Neural cell (in vitro differentiated cells): ENCODE measurements at regions not wholly inside any gene's neighbourhood (a gene's known extent, or its start where the extent isn't known, plus 50 kb on each side); places are given as distances from the start of the nearest gene placed in this dataset.
A peak's percentile ranks its signal among the peaks of the same experiment; 100 is the strongest.

Source experiments
- H2AFZ ChIP-seq: fragments of 200-600, 300-800 bp; sonication (generic), shearing (Covaris generic); 2 replicates; pipeline ENCODE4 v1.6.0; 2014; ENCODE audit warnings: low read depth, mild to moderate bottlenecking, antibody characterized with exemption, low read length, moderate library complexity
- H3F3A ChIP-seq: fragments of 200-600 bp; shearing (Covaris generic); 2 replicates; pipeline ENCODE4 v1.6.1; 2016; ENCODE audit warnings: mild to moderate bottlenecking, moderate library complexity, mixed read lengths, antibody characterized with exemption, low read length; ENCODE audit not compliant: insufficient read depth, poor library complexity, severe bottlenecking
- H3K27ac ChIP-seq: fragments of 200-600, 300-800 bp; sonication (generic), shearing (Covaris generic); 2 replicates; pipeline ENCODE4 v1.5.1; 2014; ENCODE audit warnings: mild to moderate bottlenecking, low read length, moderate library complexity
- H3K27me3 ChIP-seq: fragments of 300-800, 200-600 bp; sonication (generic), shearing (Covaris generic); 2 replicates; pipeline ENCODE4 v1.6.0; 2014; ENCODE audit warnings: mild to moderate bottlenecking, low read depth, low read length, moderate library complexity; ENCODE audit not compliant: insufficient read depth
- H3K36me3 ChIP-seq: fragments of 300-800, 200-600 bp; sonication (generic), shearing (Covaris generic); 2 replicates; pipeline ENCODE4 v1.5.1; 2014; ENCODE audit warnings: mild to moderate bottlenecking, antibody characterized with exemption, low read length, moderate library complexity; ENCODE audit not compliant: insufficient read depth
- H3K4me2 ChIP-seq: fragments of 300-800, 200-600 bp; sonication (generic), shearing (Covaris generic); 2 replicates; pipeline ENCODE4 v1.6.0; 2014; ENCODE audit warnings: mild to moderate bottlenecking, low read length
- H3K4me3 ChIP-seq: fragments of 300-800, 200-600 bp; sonication (generic), shearing (Covaris generic); 2 replicates; pipeline ENCODE4 v1.5.1; 2014; ENCODE audit warnings: mild to moderate bottlenecking, low read length, moderate library complexity
- H3K79me2 ChIP-seq: fragments of 200-600 bp; shearing (Covaris generic); replicated peaks from 2 replicates; pipeline ENCODE4 v1.6.0; 2014; ENCODE audit warnings: mild to moderate bottlenecking, low read length, moderate library complexity; ENCODE audit not compliant: insufficient read depth
- H3K9ac ChIP-seq: fragments of 300-800, 200-600 bp; sonication (generic), shearing (Covaris generic); 2 replicates; pipeline ENCODE4 v1.6.1; 2016; ENCODE audit warnings: mild to moderate bottlenecking, low read length, mixed read lengths
- H3K9me2 ChIP-seq: fragments of 200-600 bp; shearing (Covaris generic); 2 replicates; pipeline ENCODE4 v1.6.1; 2016; ENCODE audit warnings: mild to moderate bottlenecking, low read length, mixed read lengths; ENCODE audit not compliant: insufficient read depth
- H3K9me3 ChIP-seq: fragments of 200-600, 300-800 bp; sonication (generic), shearing (Covaris generic); 2 replicates; pipeline ENCODE4 v1.6.1; 2016; ENCODE audit warnings: mild to moderate bottlenecking, mixed run types, low read length, moderate library complexity, mixed read lengths
- H4K20me1 ChIP-seq: fragments of 200-600 bp; shearing (Covaris generic); 2 replicates; pipeline ENCODE4 v1.6.1; 2016; ENCODE audit warnings: mild to moderate bottlenecking, mixed run types; ENCODE audit not compliant: insufficient read depth
- EZH2 ChIP-seq: fragments of 200-600, 300-800 bp; shearing (Covaris generic), sonication (generic); IDR thresholded peaks from 2 replicates; pipeline ENCODE4 v1.6.1; 2014; ENCODE audit warnings: antibody characterized with exemption, low read length, borderline replicate concordance, mild to moderate bottlenecking; ENCODE audit not compliant: insufficient read depth, poor library complexity, severe bottlenecking
- MXI1 ChIP-seq: fragments of 450-650 bp; conservative IDR thresholded peaks from 2 replicates; pipeline ENCODE4 v1.6.1; 2014; ENCODE audit warnings: antibody characterized with exemption, mild to moderate bottlenecking; ENCODE audit not compliant: poor library complexity, severe bottlenecking
- POLR2AphosphoS5 ChIP-seq: IDR thresholded peaks from 2 replicates; pipeline ENCODE4 v1.6.1; 2012
- RAD21 ChIP-seq: fragments of 450-650 bp; conservative IDR thresholded peaks from 2 replicates; pipeline ENCODE4 v1.6.1; 2014; ENCODE audit warnings: antibody characterized with exemption, mild to moderate bottlenecking, moderate library complexity
- SMC3 ChIP-seq: fragments of 450-650 bp; conservative IDR thresholded peaks from 2 replicates; pipeline ENCODE4 v1.6.1; 2014; ENCODE audit warnings: antibody characterized with exemption, mild to moderate bottlenecking, moderate library complexity; ENCODE audit not compliant: poor library complexity
- TAF1 ChIP-seq: IDR thresholded peaks from 2 replicates; pipeline ENCODE4 v1.6.1; 2012; ENCODE audit warnings: low read depth
- TF ChIP-seq, protein P1 (sequence below): IDR thresholded peaks from 2 replicates; pipeline ENCODE4 v1.6.1; 2012; ENCODE audit warnings: borderline replicate concordance
- TF ChIP-seq, protein P2 (sequence below): fragments of 450-650 bp; IDR thresholded peaks from 2 replicates; pipeline ENCODE4 v1.5.1; 2014; ENCODE audit warnings: antibody characterized with exemption, mild to moderate bottlenecking, moderate library complexity; ENCODE audit not compliant: poor library complexity, severe bottlenecking

GRCh38 chr6:113636357-113636824 lies 220.8 kb upstream of the MARCKS start:
- no peaks in the 10 kb centered on the region for H3K79me2 ChIP-seq
- no peak overlapping the region for H3K4me3 ChIP-seq
- H3K9me3 ChIP-seq, result no peaks in the 10 kb centered on the region
- H2AFZ ChIP-seq, result no peak overlapping the region
- no peaks in the 10 kb centered on the region for H3K9me2 ChIP-seq
- no peaks in the 10 kb centered on the region for H3F3A ChIP-seq
- H4K20me1 ChIP-seq, result no peaks in the 10 kb centered on the region
- H3K9ac ChIP-seq, result no peak overlapping the region
- H3K4me2 ChIP-seq, result no peak overlapping the region
- no peak overlapping the region for H3K27ac ChIP-seq
- no peaks in the 10 kb centered on the region for H3K27me3 ChIP-seq
- TF ChIP-seq POLR2AphosphoS5 (peak; percentile 46), SMC3 (no peak)
- H3K36me3 ChIP-seq, result no peaks in the 10 kb centered on the region

DNA sequence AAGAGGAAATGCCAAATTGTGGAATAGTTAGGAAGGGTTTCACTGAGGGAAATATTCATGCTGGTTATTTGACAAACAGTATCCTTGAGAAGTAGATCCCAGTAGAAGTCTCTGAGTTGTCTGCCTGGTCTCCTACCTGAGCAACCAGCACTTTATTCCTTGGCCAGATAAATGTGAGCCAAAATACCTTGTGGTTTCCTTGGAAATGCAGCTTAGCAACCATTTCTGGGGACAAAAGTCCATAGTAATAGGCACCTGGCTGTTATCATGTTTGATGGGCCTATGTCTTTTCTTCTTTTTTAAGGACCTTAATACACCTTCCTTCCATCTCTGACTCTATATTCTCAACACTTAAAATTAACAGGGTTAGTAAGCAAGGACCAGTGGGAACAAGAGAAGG lies 217.1 kb upstream of the MARCKS start:
- H3K4me3 ChIP-seq, result no peak overlapping the region
- H3K9me3 ChIP-seq, result no peaks in the 10 kb centered on the region
- no peak overlapping the region for H3K4me2 ChIP-seq
- no peaks in the 10 kb centered on the region for H3F3A ChIP-seq
- H3K27me3 ChIP-seq, result no peaks in the 10 kb centered on the region
- no peaks in the 10 kb centered on the region for H4K20me1 ChIP-seq
- no peaks in the 10 kb centered on the region for H3K36me3 ChIP-seq
- H2AFZ ChIP-seq, result no peak overlapping the region
- no peaks in the 10 kb centered on the region for H3K79me2 ChIP-seq
- no peak overlapping the region for H3K9ac ChIP-seq
- no peaks in the 10 kb centered on the region for H3K9me2 ChIP-seq
- H3K27ac ChIP-seq, result no peak overlapping the region
- TF ChIP-seq RAD21, result no peak
- TF ChIP-seq EZH2, result no peak
- TF ChIP-seq TAF1, result no peak
- no peak for TF ChIP-seq SMC3

GRCh38 chr6:113642001-113642713 lies 215.0 kb upstream of the MARCKS start:
- H3K4me2 ChIP-seq, result no peak overlapping the region
- no peaks in the 10 kb centered on the region for H3F3A ChIP-seq
- H3K36me3 ChIP-seq, result no peaks in the 10 kb centered on the region
- no peak overlapping the region for H3K9ac ChIP-seq
- no peaks in the 10 kb centered on the region for H3K27me3 ChIP-seq
- H3K9me3 ChIP-seq, result no peaks in the 10 kb centered on the region
- no peaks in the 10 kb centered on the region for H4K20me1 ChIP-seq
- no peaks in the 10 kb centered on the region for H3K9me2 ChIP-seq
- no peak overlapping the region for H2AFZ ChIP-seq
- no peak overlapping the region for H3K4me3 ChIP-seq
- no peaks in the 10 kb centered on the region for H3K79me2 ChIP-seq
- TF ChIP-seq, protein P1, sequence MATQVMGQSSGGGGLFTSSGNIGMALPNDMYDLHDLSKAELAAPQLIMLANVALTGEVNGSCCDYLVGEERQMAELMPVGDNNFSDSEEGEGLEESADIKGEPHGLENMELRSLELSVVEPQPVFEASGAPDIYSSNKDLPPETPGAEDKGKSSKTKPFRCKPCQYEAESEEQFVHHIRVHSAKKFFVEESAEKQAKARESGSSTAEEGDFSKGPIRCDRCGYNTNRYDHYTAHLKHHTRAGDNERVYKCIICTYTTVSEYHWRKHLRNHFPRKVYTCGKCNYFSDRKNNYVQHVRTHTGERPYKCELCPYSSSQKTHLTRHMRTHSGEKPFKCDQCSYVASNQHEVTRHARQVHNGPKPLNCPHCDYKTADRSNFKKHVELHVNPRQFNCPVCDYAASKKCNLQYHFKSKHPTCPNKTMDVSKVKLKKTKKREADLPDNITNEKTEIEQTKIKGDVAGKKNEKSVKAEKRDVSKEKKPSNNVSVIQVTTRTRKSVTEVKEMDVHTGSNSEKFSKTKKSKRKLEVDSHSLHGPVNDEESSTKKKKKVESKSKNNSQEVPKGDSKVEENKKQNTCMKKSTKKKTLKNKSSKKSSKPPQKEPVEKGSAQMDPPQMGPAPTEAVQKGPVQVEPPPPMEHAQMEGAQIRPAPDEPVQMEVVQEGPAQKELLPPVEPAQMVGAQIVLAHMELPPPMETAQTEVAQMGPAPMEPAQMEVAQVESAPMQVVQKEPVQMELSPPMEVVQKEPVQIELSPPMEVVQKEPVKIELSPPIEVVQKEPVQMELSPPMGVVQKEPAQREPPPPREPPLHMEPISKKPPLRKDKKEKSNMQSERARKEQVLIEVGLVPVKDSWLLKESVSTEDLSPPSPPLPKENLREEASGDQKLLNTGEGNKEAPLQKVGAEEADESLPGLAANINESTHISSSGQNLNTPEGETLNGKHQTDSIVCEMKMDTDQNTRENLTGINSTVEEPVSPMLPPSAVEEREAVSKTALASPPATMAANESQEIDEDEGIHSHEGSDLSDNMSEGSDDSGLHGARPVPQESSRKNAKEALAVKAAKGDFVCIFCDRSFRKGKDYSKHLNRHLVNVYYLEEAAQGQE, result no peak
- TF ChIP-seq MXI1, result no peak
- TF ChIP-seq, protein P2, sequence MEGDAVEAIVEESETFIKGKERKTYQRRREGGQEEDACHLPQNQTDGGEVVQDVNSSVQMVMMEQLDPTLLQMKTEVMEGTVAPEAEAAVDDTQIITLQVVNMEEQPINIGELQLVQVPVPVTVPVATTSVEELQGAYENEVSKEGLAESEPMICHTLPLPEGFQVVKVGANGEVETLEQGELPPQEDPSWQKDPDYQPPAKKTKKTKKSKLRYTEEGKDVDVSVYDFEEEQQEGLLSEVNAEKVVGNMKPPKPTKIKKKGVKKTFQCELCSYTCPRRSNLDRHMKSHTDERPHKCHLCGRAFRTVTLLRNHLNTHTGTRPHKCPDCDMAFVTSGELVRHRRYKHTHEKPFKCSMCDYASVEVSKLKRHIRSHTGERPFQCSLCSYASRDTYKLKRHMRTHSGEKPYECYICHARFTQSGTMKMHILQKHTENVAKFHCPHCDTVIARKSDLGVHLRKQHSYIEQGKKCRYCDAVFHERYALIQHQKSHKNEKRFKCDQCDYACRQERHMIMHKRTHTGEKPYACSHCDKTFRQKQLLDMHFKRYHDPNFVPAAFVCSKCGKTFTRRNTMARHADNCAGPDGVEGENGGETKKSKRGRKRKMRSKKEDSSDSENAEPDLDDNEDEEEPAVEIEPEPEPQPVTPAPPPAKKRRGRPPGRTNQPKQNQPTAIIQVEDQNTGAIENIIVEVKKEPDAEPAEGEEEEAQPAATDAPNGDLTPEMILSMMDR, result no peak
- no peak for TF ChIP-seq SMC3
- TF ChIP-seq TAF1, result no peak
- TF ChIP-seq RAD21, result no peak
- TF ChIP-seq EZH2, result no peak
- no peak overlapping the region for H3K27ac ChIP-seq
